Loucy (cell line): ENCODE measurements at regions not wholly inside any gene's neighbourhood (a gene's known extent, or its start where the extent isn't known, plus 50 kb on each side); places are given as distances from the start of the nearest gene placed in this dataset.
"Not testable (repeated sequence)": the region's sequence is repeated elsewhere in the genome, so short reads cannot be mapped to it uniquely, and the experiment has no call there.

Experiments
- H2AFZ ChIP-seq: fragments of 200-600 bp; sonication (generic); 2 replicates; pipeline ENCODE4 v1.6.0; 2016; ENCODE audit warnings: antibody characterized with exemption, mild to moderate bottlenecking, low read length, moderate library complexity
- H3F3A ChIP-seq: fragments of 200-600 bp; 2 replicates; pipeline ENCODE4 v1.6.0; 2016; ENCODE audit warnings: antibody characterized with exemption, low read depth, mild to moderate bottlenecking
- H3K27me3 ChIP-seq: fragments of 200-600 bp; sonication (generic); 2 replicates; pipeline ENCODE4 v1.6.1; 2014; ENCODE audit warnings: low read length, mild to moderate bottlenecking; ENCODE audit not compliant: insufficient read depth, poor library complexity, severe bottlenecking
- H3K36me3 ChIP-seq: fragments of 200-600 bp; sonication (generic); 2 replicates; pipeline ENCODE4 v1.6.1; 2016; ENCODE audit warnings: low read length; ENCODE audit not compliant: insufficient read depth
- H3K4me1 ChIP-seq: fragments of 200-600 bp; sonication (generic); 2 replicates; pipeline ENCODE4 v1.5.1; 2014; ENCODE audit warnings: low read length, mild to moderate bottlenecking; ENCODE audit not compliant: insufficient read depth, poor library complexity, severe bottlenecking
- H3K4me2 ChIP-seq: fragments of 200-600 bp; sonication (generic); 2 replicates; pipeline ENCODE4 v1.6.0; 2014; ENCODE audit warnings: antibody characterized with exemption, low read length, low read depth, mild to moderate bottlenecking; ENCODE audit not compliant: poor library complexity, severe bottlenecking
- H3K4me3 ChIP-seq: fragments of 200-600 bp; sonication (generic); 2 replicates; pipeline ENCODE4 v1.5.1; 2014; ENCODE audit warnings: low read length, mild to moderate bottlenecking, mixed read lengths; ENCODE audit not compliant: poor library complexity, severe bottlenecking
- H3K79me2 ChIP-seq: fragments of 200-600 bp; sonication (generic); 2 replicates; pipeline ENCODE4 v1.6.1; 2014; ENCODE audit warnings: low read length; ENCODE audit not compliant: insufficient read depth
- H3K9ac ChIP-seq: fragments of 200-600 bp; sonication (generic); 2 replicates; pipeline ENCODE4 v1.6.0; 2014; ENCODE audit warnings: mild to moderate bottlenecking, low read depth, low read length, moderate library complexity; ENCODE audit not compliant: poor library complexity, severe bottlenecking
- H3K9me2 ChIP-seq: fragments of 200-600 bp; sonication (generic); replicated peaks from 2 replicates; pipeline ENCODE4 v1.6.1; 2016; ENCODE audit warnings: low read depth, low read length, mixed read lengths
- H3K9me3 ChIP-seq: fragments of 200-600 bp; sonication (generic); 2 replicates; pipeline ENCODE4 v1.6.1; 2014; ENCODE audit warnings: mild to moderate bottlenecking, antibody characterized with exemption, low read length, low read depth; ENCODE audit not compliant: insufficient read depth
- H4K20me1 ChIP-seq: fragments of 200-600 bp; sonication (generic); 2 replicates; pipeline ENCODE4 v1.6.0; 2014; ENCODE audit warnings: antibody characterized with exemption, low read length, mild to moderate bottlenecking; ENCODE audit not compliant: insufficient read depth, poor library complexity, severe bottlenecking
- EZH2phosphoT487 ChIP-seq: fragments of 200-600 bp; IDR thresholded peaks from 2 replicates; pipeline ENCODE4 v1.6.1; 2018; ENCODE audit warnings: antibody characterized with exemption, mild to moderate bottlenecking, moderate library complexity, borderline replicate concordance
- TF ChIP-seq, protein P1 (sequence below): fragments of 200-600 bp; sonication (generic); conservative IDR thresholded peaks from 2 replicates; pipeline ENCODE4 v1.5.1; 2014; ENCODE audit warnings: mild to moderate bottlenecking, antibody characterized with exemption, low read length

DNA sequence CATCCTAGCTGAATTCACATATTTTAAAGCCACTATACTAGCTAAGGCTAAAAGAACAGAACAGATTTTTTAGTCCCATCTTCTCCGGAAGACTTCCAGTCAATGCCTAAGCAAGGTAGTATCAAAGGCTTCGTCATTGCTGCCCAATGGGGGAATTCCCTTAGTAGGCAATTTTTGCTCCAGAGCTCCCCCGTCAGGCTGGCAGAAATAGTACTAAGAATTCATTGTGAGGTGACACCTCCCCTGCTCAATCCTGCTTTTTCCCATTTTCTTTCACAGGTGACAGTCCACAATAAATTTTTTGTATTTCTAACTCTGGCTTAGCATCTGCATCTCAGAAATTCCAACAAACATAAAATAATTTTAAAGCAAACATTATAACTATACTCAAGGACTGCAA, 52.8 kb upstream of the SRSF6 start:
- H3K9ac ChIP-seq: no peak overlapping the region

DNA sequence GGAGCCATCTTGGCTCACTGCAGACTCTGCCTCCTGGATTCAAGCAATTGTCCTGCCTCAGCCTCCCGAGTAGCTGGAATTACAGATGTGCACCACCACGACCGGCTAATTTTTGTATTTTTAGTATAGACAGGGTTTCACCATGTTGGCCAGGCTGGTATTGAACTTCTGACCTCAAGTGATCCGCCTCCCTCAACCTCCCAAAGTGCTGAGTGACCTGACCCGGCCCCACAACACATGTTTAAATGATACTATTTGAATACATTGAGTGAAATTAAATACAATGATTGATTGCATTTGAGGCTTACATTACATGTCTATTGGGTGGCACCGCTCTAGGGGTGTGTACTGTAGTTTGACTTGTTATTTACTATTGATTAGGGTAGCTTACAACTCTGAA, 56.8 kb upstream of the SRSF6 start:
- H3K9me2 ChIP-seq, H3K4me3 ChIP-seq, H2AFZ ChIP-seq, H3K9ac ChIP-seq, H3K4me1 ChIP-seq, H3K79me2 ChIP-seq, H3F3A ChIP-seq, H3K27me3 ChIP-seq, H3K9me3 ChIP-seq, H3K4me2 ChIP-seq, H4K20me1 ChIP-seq, H3K36me3 ChIP-seq: not testable (repeated sequence)

More for the DNA sequence above, 52.8 kb upstream of the SRSF6 start:
- H3K36me3 ChIP-seq: no peaks in the 10 kb centered on the region
- H3K4me3 ChIP-seq: no peak overlapping the region
- TF ChIP-seq, protein P1, sequence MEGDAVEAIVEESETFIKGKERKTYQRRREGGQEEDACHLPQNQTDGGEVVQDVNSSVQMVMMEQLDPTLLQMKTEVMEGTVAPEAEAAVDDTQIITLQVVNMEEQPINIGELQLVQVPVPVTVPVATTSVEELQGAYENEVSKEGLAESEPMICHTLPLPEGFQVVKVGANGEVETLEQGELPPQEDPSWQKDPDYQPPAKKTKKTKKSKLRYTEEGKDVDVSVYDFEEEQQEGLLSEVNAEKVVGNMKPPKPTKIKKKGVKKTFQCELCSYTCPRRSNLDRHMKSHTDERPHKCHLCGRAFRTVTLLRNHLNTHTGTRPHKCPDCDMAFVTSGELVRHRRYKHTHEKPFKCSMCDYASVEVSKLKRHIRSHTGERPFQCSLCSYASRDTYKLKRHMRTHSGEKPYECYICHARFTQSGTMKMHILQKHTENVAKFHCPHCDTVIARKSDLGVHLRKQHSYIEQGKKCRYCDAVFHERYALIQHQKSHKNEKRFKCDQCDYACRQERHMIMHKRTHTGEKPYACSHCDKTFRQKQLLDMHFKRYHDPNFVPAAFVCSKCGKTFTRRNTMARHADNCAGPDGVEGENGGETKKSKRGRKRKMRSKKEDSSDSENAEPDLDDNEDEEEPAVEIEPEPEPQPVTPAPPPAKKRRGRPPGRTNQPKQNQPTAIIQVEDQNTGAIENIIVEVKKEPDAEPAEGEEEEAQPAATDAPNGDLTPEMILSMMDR: peak; percentile 32
- TF ChIP-seq EZH2phosphoT487: no peak
- no peak overlapping the region for H2AFZ ChIP-seq
- H3K79me2 ChIP-seq: no peaks in the 10 kb centered on the region
- H4K20me1 ChIP-seq: no peaks in the 10 kb centered on the region
- no peaks in the 10 kb centered on the region for H3F3A ChIP-seq
- H3K27me3 ChIP-seq: no peaks in the 10 kb centered on the region
- no peaks in the 10 kb centered on the region for H3K9me2 ChIP-seq
- no peak overlapping the region for H3K4me2 ChIP-seq
- no peaks in the 10 kb centered on the region for H3K4me1 ChIP-seq
- H3K9me3 ChIP-seq: peaks cover 8% of the 10 kb centered on the region; the same call in 1 of the 2 replicates

DNA sequence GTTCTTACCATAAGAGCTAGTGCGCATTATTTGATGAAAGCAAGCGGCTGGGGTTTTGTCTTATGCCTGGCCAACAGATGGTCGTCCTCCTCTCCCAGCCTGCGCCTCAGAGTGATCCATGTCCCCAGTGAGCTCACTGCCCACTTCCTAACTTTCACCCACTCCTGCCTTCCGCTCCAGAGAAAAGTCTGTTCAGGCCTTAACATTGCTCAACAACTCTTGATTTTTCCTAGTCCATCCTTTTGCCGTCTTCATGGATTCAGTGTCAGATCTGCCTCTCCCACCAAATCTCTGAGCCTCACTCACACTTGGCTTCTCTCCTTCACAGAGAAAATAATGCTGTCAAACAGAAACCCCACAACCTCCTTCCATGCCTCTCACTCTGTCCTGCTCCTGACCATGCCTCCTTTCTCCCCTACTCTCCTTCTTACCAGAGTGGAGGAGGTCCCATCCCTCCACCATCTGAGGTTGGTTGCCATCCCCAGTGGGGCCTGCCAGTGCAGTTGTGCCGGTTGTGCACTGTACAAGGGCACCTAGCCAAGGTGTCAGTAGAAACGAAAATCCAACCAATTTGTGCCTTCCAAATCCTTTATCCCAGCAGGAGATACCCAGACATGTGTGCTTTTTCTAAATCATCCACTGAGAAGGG, 58.9 kb upstream of the SRSF6 start:
- Histone ChIP-seq H4K20me1 (no peaks in the 10 kb centered on the region), H3K79me2 (no peaks in the 10 kb centered on the region), H3K9me2 (no peaks in the 10 kb centered on the region), H3K4me1 (no peaks in the 10 kb centered on the region), H3K9ac (no peak overlapping the region), H3F3A (no peaks in the 10 kb centered on the region), H3K27me3 (no peaks in the 10 kb centered on the region), H2AFZ (no peak overlapping the region), H3K36me3 (no peaks in the 10 kb centered on the region), H3K4me2 (no peak overlapping the region), H3K9me3 (no peaks in the 10 kb centered on the region), H3K4me3 (no peak overlapping the region)
- no peak for TF ChIP-seq EZH2phosphoT487

DNA sequence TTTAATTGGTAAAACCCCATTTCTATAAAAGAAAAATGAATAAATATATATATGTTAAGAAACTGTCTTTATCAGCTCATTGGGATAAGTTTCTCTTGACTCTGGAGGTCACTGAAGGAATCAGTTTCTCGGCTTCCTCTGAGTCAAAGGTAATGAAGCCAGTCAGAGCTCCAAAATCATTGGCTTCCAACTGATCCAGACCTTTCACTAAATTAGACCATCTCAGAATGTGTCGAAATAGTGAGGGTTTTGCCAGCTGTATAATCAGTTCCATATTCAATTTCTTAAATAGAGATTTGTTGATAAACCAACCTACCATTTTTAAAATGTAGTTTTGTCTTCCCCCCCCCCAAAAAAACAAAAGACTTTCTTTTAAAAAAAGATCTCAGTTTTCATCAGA, 60.5 kb upstream of the SRSF6 start:
- no peak for TF ChIP-seq EZH2phosphoT487
- TF ChIP-seq, protein P1: no peak
- Histone ChIP-seq H3K79me2 (no peaks in the 10 kb centered on the region), H3K4me1 (no peaks in the 10 kb centered on the region)

More for the DNA sequence above, 60.5 kb upstream of the SRSF6 start:
- Histone ChIP-seq H2AFZ (no peak overlapping the region), H3K9me2 (no peaks in the 10 kb centered on the region), H3K4me2 (no peak overlapping the region), H3K9ac (no peak overlapping the region), H3K27me3 (no peaks in the 10 kb centered on the region), H4K20me1 (no peaks in the 10 kb centered on the region), H3K36me3 (no peaks in the 10 kb centered on the region), H3K9me3 (no peaks in the 10 kb centered on the region), H3K4me3 (no peak overlapping the region), H3F3A (no peaks in the 10 kb centered on the region)
